ENCODE measurements at regions not wholly inside any gene's neighbourhood (a gene's known extent, or its start where the extent isn't known, plus 50 kb on each side); places are given as distances from the start of the nearest gene placed in this dataset.

DNA sequence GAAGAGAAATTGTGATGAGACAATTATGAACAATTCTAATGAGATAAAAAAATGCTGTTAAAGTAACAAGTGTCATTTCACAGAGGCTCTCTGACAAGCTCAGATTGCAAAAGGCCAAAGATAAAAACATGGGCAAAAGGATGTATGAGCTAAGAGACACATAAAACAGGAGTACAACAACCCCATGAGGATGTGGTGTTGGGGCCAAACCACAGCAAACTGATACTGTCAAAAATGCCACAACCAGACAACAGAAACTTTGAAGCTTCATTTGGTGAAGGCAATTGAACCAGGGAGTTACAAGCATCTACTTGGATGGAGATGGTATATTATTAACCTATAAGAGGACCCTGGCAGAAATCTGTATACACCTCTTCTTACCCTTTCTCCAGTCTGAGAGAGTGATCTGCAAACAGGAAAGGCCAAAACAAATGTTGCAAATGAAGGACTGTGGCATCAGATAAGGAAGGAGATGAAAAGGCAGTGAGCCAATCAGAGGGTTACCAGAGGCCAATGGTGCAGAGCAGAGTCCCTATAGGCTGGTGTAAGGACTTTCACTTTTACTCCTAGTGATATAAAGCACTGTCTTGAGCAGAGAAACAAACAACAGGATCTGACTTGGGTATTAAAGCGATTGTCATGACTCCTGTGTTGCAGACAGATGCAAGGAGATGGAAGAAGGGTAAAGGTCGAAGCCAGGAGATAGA, 659.0 kb downstream of the NTRK3 start:
- DNase-seq (peak in 1 of 2 donors; percentile 52), ATAC-seq (peak; percentile 69 to 82 (median 76))
- peak overlapping the region; percentile 31 to 50 for H3K27ac Mint-ChIP-seq
- Histone ChIP-seq H3K4me1 (ENCODE audit: control insufficient read depth, insufficient read depth, low read length) (no peaks in the 10 kb centered on the region), H3K4me3 (ENCODE audit: low read length) (no peak overlapping the region), H3K27ac (ENCODE audit: low read length) (peak overlapping the region; percentile 52), H3K9me3 (ENCODE audit: control insufficient read depth, insufficient read depth, low read length) (no peaks in the 10 kb centered on the region), H3K36me3 (ENCODE audit: control insufficient read depth, insufficient read depth, low read length) (no peaks in the 10 kb centered on the region), H3K27me3 (ENCODE audit: control insufficient read depth, insufficient read depth, low read length) (no peaks in the 10 kb centered on the region)
- H3K9me3 Mint-ChIP-seq = peaks cover 0 to 2% of the 10 kb centered on the region in 2 donors
- H3K27me3 Mint-ChIP-seq (ENCODE audit: low read depth in 2 of 2) = peaks cover 0 to 4% of the 10 kb centered on the region in 2 donors
- H3K4me3 Mint-ChIP-seq = peak overlapping the region; percentile 21
- peaks cover 15 to 17% of the 10 kb centered on the region in 2 donors for H3K4me1 Mint-ChIP-seq
- WGBS (ENCODE audit: insufficient coverage) = 54% methylated on average over 2 of the region's 2 CpGs
- TF ChIP-seq, protein P1, sequence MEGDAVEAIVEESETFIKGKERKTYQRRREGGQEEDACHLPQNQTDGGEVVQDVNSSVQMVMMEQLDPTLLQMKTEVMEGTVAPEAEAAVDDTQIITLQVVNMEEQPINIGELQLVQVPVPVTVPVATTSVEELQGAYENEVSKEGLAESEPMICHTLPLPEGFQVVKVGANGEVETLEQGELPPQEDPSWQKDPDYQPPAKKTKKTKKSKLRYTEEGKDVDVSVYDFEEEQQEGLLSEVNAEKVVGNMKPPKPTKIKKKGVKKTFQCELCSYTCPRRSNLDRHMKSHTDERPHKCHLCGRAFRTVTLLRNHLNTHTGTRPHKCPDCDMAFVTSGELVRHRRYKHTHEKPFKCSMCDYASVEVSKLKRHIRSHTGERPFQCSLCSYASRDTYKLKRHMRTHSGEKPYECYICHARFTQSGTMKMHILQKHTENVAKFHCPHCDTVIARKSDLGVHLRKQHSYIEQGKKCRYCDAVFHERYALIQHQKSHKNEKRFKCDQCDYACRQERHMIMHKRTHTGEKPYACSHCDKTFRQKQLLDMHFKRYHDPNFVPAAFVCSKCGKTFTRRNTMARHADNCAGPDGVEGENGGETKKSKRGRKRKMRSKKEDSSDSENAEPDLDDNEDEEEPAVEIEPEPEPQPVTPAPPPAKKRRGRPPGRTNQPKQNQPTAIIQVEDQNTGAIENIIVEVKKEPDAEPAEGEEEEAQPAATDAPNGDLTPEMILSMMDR (IDR thresholded peaks at IDR 0.05) = no peak
- no peaks in the 10 kb centered on the region for H3K36me3 Mint-ChIP-seq
- intact Hi-C loops (cut with micrococcal nuclease) = no loop called here

DNA sequence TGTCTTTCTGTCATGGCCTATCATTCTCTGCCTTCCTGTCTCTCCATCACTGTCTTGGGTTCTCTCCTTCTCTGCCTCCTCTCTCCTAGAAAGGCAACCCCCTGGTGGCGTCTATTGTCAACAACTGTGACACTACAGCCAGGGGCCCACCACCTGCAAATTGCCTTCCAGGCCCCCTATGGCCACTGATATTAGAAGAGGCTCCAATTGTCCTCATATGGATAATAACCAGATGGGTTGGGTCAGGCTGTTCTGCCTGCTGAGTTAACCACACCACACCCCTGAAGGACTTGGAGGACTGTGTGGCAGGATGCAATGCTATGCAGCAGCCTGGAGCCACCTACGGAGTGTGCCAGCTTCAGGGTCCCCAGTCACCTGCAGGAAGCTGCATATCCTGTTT, 665.0 kb downstream of the NTRK3 start:
- H3K4me3 ChIP-seq (ENCODE audit: low read length) = no peak overlapping the region
- Mint-ChIP-seq H3K27me3 (ENCODE audit: low read depth in 2 of 2) (no peaks in the 10 kb centered on the region), H3K4me3 (no peak overlapping the region), H3K4me1 (peaks cover 2% of the 10 kb centered on the region in 2 donors), H3K27ac (no peak overlapping the region), H3K36me3 (no peaks in the 10 kb centered on the region), H3K9me3 (peaks cover 0 to 2% of the 10 kb centered on the region in 2 donors)
- 94% methylated on average over 2 of the region's 2 CpGs for WGBS (ENCODE audit: insufficient coverage)
- intact Hi-C loops (cut with micrococcal nuclease) = no loop called here
- peaks cover 4% of the 10 kb centered on the region for H3K9me3 ChIP-seq (ENCODE audit: control insufficient read depth, insufficient read depth, low read length)
- H3K27ac ChIP-seq (ENCODE audit: low read length) = no peak overlapping the region
- H3K36me3 ChIP-seq (ENCODE audit: control insufficient read depth, insufficient read depth, low read length) = no peaks in the 10 kb centered on the region
- TF ChIP-seq, protein P1 (IDR thresholded peaks at IDR 0.05) = no peak
- DNase-seq (no peak), ATAC-seq (no peak)
- no peaks in the 10 kb centered on the region for H3K27me3 ChIP-seq (ENCODE audit: control insufficient read depth, insufficient read depth, low read length)
- H3K4me1 ChIP-seq (ENCODE audit: control insufficient read depth, insufficient read depth, low read length) = no peaks in the 10 kb centered on the region

DNA sequence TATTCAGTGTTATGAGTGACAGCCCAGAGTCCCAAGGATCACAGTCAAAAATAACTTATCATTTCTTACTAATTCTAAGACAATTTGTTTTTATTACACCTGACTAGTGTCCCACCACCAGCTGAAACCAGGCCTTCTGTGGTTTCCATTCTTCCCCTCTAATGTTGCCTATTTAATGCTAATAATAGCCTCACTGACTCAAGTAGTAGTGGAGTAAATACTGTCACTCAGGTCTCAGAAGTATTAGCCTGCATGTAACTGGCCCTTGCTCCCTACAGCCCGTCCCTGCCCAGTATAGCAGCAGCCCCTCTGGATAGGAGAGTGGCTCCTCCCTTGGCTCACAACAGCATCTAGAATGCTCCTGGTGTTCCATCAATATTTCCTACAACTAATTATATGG, 665.5 kb downstream of the NTRK3 start:
- 100% methylated on average over 1 of the region's 1 CpG for WGBS (ENCODE audit: insufficient coverage)
- peaks cover 4% of the 10 kb centered on the region for H3K9me3 ChIP-seq (ENCODE audit: control insufficient read depth, insufficient read depth, low read length)
- H3K36me3 Mint-ChIP-seq = no peaks in the 10 kb centered on the region
- intact Hi-C loops (cut with micrococcal nuclease) = no loop called here
- no peak overlapping the region for H3K27ac ChIP-seq (ENCODE audit: low read length)
- no peaks in the 10 kb centered on the region for H3K36me3 ChIP-seq (ENCODE audit: control insufficient read depth, insufficient read depth, low read length)
- no peak overlapping the region for H3K4me3 Mint-ChIP-seq
- ATAC-seq (no peak), DNase-seq (no peak)
- no peak overlapping the region for H3K27ac Mint-ChIP-seq
- TF ChIP-seq, protein P1 (IDR thresholded peaks at IDR 0.05) = no peak
- no peaks in the 10 kb centered on the region for H3K27me3 ChIP-seq (ENCODE audit: control insufficient read depth, insufficient read depth, low read length)
- H3K4me1 ChIP-seq (ENCODE audit: control insufficient read depth, insufficient read depth, low read length) = no peaks in the 10 kb centered on the region
- no peak overlapping the region for H3K4me3 ChIP-seq (ENCODE audit: low read length)
- H3K9me3 Mint-ChIP-seq = peaks cover 0 to 2% of the 10 kb centered on the region in 2 donors
- H3K4me1 Mint-ChIP-seq = no peaks in the 10 kb centered on the region
- H3K27me3 Mint-ChIP-seq (ENCODE audit: low read depth in 2 of 2) = no peaks in the 10 kb centered on the region

DNA sequence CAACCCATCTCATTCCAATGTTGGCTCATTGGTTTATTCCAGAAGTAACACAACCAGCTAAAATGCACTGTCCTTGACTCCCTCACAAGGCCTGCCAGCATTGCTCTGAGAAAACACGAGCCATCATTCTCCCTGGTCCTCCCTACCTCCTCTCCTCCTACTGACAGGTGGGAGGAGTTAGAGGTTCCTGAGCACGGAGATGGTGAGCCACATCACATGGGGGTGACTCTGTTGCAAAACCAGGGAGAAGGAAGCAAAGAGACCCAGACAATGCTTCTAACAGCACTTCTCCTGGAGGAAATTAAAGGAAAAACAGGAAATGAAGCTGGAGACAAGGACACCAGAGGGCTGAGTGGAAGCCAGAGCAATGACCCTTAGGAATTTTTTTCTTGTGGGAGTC, 667.4 kb downstream of the NTRK3 start:
- Histone ChIP-seq H3K27ac (ENCODE audit: low read length) (no peak overlapping the region), H3K27me3 (ENCODE audit: control insufficient read depth, insufficient read depth, low read length) (no peaks in the 10 kb centered on the region), H3K9me3 (ENCODE audit: control insufficient read depth, insufficient read depth, low read length) (peaks cover 4% of the 10 kb centered on the region), H3K4me3 (ENCODE audit: low read length) (no peak overlapping the region), H3K4me1 (ENCODE audit: control insufficient read depth, insufficient read depth, low read length) (no peaks in the 10 kb centered on the region), H3K36me3 (ENCODE audit: control insufficient read depth, insufficient read depth, low read length) (no peaks in the 10 kb centered on the region)
- no peak overlapping the region for H3K27ac Mint-ChIP-seq
- no peaks in the 10 kb centered on the region for H3K36me3 Mint-ChIP-seq
- intact Hi-C loops (cut with micrococcal nuclease) = no loop called here
- ATAC-seq (no peak), DNase-seq (no peak)
- H3K9me3 Mint-ChIP-seq = peaks cover 0 to 4% of the 10 kb centered on the region in 2 donors
- H3K4me3 Mint-ChIP-seq = no peak overlapping the region
- H3K4me1 Mint-ChIP-seq = no peaks in the 10 kb centered on the region
- TF ChIP-seq, protein P1 (IDR thresholded peaks at IDR 0.05) = no peak
- WGBS (ENCODE audit: insufficient coverage) = 70% methylated on average over 1 of the region's 2 CpGs
- peaks cover 0 to 3% of the 10 kb centered on the region in 2 donors for H3K27me3 Mint-ChIP-seq (ENCODE audit: low read depth in 2 of 2)

Measured in natural killer cell (primary cell).